ENCODE measurements at regions not wholly inside any gene's neighbourhood (a gene's known extent, or its start where the extent isn't known, plus 50 kb on each side); places are given as distances from the start of the nearest gene placed in this dataset.

DNA sequence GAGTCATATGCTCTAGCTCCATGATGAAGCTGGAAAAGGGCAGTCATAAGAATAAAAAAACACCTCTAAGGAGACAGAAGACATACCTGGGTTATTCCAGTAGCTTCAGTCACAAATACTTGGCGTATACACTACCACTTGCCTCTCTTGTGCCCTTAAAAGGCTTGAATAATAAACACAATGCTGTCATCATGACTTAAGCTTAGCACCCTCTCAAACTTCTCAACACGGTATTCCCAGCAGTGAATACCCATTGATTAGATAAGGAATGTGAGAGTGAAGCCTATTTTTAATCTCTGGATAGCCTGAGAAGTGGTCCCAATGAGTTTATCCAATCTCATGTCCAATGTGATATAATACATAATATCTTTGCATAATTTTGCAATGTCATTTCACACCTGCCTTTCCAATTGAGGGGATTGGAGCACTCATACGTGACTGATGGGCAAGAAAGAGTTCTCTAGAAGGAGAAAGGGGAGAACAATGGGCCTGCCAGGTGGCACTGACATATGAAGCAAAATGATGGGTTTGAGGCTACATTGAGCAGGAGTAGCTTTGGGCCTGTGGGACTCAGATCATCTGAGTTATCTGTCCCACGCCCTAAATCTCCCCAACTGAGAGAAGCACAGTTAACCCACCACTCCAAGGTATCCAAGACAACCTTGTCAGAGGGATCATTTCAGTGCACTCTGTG lies 298.6 kb upstream of the DAB1 start:
- no peak for DNase-seq (ENCODE audit: low spot score)

DNA sequence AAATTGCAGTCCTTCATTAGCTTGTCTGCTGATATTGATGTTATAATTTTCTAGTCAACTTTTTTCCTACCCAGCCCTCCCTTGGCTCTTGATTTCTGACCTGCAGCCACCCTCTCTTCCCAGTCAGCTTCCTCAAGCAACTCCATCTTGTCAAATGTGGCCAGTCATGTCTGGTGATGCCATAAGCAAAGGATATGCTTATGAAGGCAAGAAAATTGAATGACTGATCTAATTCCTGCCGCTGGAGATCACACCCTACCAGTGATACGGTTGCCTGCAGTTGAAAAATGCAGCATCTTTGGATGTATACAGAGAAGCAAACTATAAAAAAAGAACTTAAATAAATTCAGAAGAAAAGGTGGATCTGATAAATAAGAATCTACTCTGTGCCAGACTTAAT lies 297.1 kb upstream of the DAB1 start:
- no peak for DNase-seq (ENCODE audit: low spot score)

DNA sequence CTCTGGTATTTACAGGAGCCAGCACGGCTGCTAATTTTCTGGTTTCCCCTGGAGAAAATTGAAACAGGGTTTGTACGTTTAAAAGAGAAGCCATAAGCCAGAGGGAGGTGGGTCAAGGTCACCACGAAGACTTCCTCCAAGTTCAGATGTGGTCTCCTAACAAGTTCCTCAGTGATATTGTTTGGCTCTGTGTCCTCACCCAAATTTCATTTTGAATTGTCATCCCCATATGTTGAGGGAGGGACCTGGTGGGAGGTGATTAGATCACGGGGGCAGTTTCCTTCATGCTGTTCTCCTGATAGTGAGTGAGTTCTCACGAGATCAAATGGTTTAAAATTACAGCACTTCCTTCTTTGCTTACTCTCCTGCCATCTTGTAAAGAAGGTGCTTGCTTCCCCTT lies 295.4 kb upstream of the DAB1 start:
- no peak for DNase-seq (ENCODE audit: low spot score)

DNA sequence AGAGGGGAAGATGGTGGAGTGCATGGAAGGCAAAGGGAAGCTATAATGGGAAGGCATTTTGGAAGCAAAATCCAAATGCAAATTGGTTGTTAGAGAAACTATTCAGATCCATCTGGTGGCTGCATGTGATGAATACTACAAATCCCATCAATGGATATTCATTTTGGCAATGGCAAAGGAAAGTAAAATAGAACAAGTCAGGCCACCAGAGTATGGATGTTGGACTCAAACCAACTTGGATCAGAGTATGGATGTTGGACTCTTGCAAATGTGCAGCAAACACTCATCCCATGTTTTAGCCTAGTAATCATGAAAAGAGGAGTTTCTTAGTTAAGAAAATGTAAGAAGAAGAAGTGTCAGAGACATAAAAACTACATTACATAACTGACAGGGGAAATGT lies 289.6 kb upstream of the DAB1 start:
- no peak for DNase-seq (ENCODE audit: low spot score)

DNA sequence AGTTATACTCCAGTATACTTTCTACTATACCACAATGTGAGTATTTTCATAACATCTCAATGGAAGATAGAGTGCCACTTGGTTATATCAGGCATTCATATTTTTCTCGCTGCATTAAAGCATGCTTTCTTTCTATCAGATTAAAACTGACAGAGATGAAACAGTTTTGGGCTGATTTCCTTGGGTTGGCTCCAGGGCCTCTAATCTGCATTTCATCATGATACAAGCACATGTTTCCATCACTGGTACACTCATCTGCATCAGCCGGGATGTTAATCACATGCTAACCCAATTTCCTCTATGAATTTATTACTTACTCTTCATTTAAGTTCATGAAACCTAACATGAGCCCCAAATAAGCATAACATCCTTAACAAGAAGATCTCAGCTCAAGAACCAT lies 289.0 kb upstream of the DAB1 start:
- no peak for DNase-seq (ENCODE audit: low spot score)

DNA sequence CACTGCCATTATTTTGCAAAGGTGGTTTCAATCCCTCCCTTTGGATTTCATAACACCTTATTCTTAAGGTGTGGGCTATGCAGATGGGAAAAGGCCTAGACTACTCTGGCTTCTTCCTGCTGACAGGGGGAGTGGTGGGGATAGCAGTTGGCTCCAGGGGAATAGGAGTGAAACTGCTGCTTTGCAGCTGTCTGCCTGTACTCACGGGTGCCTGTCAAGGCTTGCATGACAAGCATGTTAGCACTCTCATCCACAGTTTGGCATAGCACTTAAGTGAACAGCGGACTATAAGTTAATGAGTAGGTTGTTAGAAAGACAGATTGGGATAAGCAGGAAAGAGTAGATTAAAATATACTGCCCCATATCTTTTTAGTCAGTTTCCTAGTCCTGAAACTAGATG lies 287.5 kb upstream of the DAB1 start:
- DNase-seq (ENCODE audit: low spot score): no peak

GRCh38 chr1:57707631-57708030 lies 283.8 kb upstream of the DAB1 start:
- no peak for DNase-seq (ENCODE audit: low spot score)

GRCh38 chr1:57704811-57705210 lies 281.0 kb upstream of the DAB1 start:
- no peak for DNase-seq (ENCODE audit: low spot score)

GRCh38 chr1:57704231-57704630 lies 280.4 kb upstream of the DAB1 start:
- no peak for DNase-seq (ENCODE audit: low spot score)

DNA sequence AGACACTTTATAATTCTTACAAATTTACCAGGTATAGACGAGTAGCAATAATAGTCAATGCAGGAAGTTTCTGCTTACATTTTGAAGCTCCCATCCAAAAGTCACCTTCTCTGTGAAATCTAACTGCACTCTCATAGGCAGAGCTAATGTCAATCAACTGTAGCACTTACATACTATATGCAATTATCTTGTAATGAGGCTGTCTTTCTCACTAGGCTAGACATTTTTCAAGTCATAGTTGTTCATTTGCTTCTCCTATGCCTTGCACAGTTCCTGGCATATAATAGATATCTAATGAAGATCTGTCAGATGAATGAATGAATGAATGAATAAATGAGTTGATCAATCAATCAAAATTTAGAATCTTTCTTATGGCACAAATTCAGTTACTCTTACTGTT lies 273.0 kb upstream of the DAB1 start:
- DNase-seq (ENCODE audit: low spot score): no peak

GRCh38 chr1:57696043-57696442 lies 272.2 kb upstream of the DAB1 start:
- no peak for DNase-seq (ENCODE audit: low spot score)

GRCh38 chr1:57686306-57686705 lies 262.4 kb upstream of the DAB1 start:
- DNase-seq (ENCODE audit: low spot score): no peak

GRCh38 chr1:57683037-57683942 lies 259.4 kb upstream of the DAB1 start:
- DNase-seq (ENCODE audit: low spot score): no peak

- DNase-seq (ENCODE audit: low spot score): no peak
These were observed 254.3 kb upstream of the DAB1 start for GRCh38 chr1:57678138-57678537.

- DNase-seq (ENCODE audit: low spot score): no peak
These were observed 251.9 kb upstream of the DAB1 start for GRCh38 chr1:57675776-57676175.

- no peak for DNase-seq (ENCODE audit: low spot score)
These were observed 250.9 kb upstream of the DAB1 start for GRCh38 chr1:57674801-57675200.

- no peak for DNase-seq (ENCODE audit: low spot score)
These were observed 248.7 kb upstream of the DAB1 start for GRCh38 chr1:57672346-57673140.

GRCh38 chr1:57671750-57672149 lies 247.9 kb upstream of the DAB1 start:
- no peak for DNase-seq (ENCODE audit: low spot score)

DNA sequence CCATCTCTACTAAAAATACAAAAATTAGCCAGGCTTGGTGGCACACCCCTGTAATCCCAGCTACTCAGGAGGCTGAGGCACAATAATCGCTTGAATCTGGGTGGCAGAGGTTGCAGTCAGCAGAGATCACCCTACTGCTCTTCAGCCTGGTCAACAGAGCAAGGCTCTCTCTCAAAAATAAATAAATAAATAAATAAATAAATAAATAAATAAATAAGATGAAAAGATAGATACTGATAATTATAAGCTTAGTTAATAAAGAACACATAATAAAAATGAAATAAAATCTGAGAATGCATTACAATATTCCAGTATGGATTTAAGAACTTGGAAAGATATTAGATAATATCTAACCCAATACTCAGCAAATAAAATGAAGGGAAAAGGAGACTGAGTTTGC lies 235.9 kb upstream of the DAB1 start:
- DNase-seq (ENCODE audit: low spot score): no peak

DNA sequence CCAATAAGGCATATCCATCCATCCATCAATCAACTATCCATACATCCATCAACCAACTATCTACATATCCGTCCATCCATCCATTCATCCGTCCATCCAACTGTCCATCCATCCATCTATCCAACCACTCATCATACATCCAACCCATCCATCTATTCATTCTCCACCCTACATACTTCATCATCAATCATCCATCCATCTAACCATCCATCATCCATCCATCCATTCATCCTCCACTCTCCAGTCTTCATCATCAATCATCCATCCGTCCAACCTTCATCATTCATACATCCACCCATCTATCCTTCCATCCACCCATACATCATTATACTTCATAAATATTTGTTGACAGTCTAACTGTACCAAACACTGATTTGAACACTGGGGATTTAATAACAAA lies 231.3 kb upstream of the DAB1 start:
- DNase-seq (ENCODE audit: low spot score): no peak

DNA sequence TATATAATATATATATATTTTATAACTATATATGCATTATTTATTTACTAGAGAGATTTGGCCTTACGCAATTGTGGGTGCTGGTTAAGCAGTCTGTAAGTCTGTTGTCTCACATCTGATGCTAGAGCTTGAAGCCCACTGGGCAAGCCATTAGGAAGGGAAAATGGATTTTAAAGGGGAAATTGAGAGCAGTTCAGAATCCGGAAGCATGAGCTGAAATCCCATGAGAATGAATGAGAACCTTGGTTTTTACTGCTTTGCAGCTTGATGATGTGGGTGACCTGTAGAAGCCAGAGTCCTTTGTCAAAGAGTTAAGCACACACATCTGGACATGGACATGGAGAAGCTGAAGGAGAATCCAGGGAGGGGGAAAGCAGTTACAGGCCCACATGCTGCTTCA lies 220.8 kb upstream of the DAB1 start:
- no peak for DNase-seq (ENCODE audit: low spot score)

DNA sequence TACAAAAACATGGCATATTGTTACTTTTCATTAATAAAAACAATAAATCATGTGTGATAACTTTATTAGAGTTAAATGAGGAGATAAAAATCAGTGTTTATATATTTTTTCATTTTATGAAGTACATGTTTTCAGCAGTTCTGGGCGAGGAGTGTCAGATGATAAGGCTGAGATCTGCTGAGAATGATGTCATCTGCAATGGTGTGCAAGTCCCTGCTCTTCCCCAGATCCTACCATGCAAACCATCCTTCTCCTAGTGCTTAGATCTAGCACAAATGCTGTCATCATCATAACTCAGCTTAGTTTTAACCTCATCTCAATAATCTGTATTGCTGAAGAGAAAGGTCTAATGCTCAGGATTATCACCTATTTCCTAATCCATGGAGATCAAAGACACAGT lies 214.4 kb upstream of the DAB1 start:
- no peak for DNase-seq (ENCODE audit: low spot score)

DNA sequence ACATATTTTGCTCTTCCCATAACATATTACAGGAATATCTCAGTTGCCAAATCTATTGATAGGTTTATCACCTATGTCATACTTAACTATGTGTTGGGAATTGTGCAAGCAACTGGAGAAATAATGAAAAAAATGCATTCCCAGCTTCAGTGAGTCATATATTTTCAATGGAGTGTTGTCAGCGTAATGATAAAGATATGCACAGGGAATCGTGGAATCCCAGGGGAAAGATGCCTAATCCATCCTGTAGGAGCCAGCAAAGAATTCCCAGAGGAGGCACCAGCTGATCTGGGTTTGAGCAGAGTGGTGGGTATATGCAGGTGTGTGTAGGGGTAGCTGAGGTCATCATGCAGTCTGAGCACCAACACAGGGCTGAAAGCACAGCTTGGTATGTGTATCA lies 213.3 kb upstream of the DAB1 start:
- peak; percentile 67 for DNase-seq (ENCODE audit: low spot score)
